Natural killer cell (primary cell): ENCODE measurements at regions not wholly inside any gene's neighbourhood (a gene's known extent, or its start where the extent isn't known, plus 50 kb on each side); places are given as distances from the start of the nearest gene placed in this dataset.

Experiments
- ATAC-seq, 3 donors: fragments of 150-1000 bp in 2 of 3; fragments of 200-7000 bp in 1 of 3; cut with Tn5 transposase; 1 replicate in 1 of 3; 2 replicates in 2 of 3; pipeline ENCODE4 v1.10.0; 2021; ENCODE audit warnings: mild to moderate bottlenecking in 2 of 3, moderate library complexity in 2 of 3
- DNase-seq, 2 donors: peaks; one replicate each; pipeline versions ENCODE4 v3.0.0 to v3.0.0-alpha.2; 2013 to 2021; ENCODE audit warnings: mixed read lengths in 1 of 2
- H3K27ac ChIP-seq: one replicate; pipeline ENCODE4 v1.5.1; 2013; ENCODE audit warnings: mild to moderate bottlenecking, low read length
- H3K27me3 ChIP-seq: one replicate; pipeline ENCODE4 v1.6.1; 2013; ENCODE audit warnings: low read length; ENCODE audit not compliant: control insufficient read depth, insufficient read depth
- H3K36me3 ChIP-seq: one replicate; pipeline ENCODE4 v1.6.1; 2013; ENCODE audit warnings: low read length; ENCODE audit not compliant: control insufficient read depth, insufficient read depth
- H3K4me1 ChIP-seq: one replicate; pipeline ENCODE4 v1.6.1; 2013; ENCODE audit warnings: low read length; ENCODE audit not compliant: control insufficient read depth, insufficient read depth
- H3K4me3 ChIP-seq: one replicate; pipeline ENCODE4 v1.5.1; 2013; ENCODE audit warnings: low read length
- H3K9me3 ChIP-seq: one replicate; pipeline ENCODE4 v1.6.1; 2013; ENCODE audit warnings: low read length; ENCODE audit not compliant: control insufficient read depth, insufficient read depth
- H3K27ac Mint-ChIP-seq, 2 donors: one replicate each; pipeline ENCODE4 v1.8.0; 2022; ENCODE audit warnings: mild to moderate bottlenecking in 2 of 2, mixed read lengths in 2 of 2, moderate library complexity in 1 of 2
- H3K27me3 Mint-ChIP-seq, 2 donors: one replicate each; pipeline ENCODE4 v1.8.0; 2022; ENCODE audit warnings: low read depth in 2 of 2, mixed read lengths in 2 of 2
- H3K36me3 Mint-ChIP-seq: one replicate; pipeline ENCODE4 v1.8.0; 2022; ENCODE audit warnings: mixed read lengths
- H3K4me1 Mint-ChIP-seq, 2 donors: one replicate each; pipeline ENCODE4 v1.8.0; 2022; ENCODE audit warnings: mixed read lengths in 2 of 2
- H3K4me3 Mint-ChIP-seq: one replicate; pipeline ENCODE4 v1.8.0; 2022; ENCODE audit warnings: mild to moderate bottlenecking, moderate library complexity, mixed read lengths
- H3K9me3 Mint-ChIP-seq, 2 donors: one replicate each; pipeline ENCODE4 v1.8.0; 2022; ENCODE audit warnings: mixed read lengths in 2 of 2
- WGBS: methylation state at CpG from one replicate; pipeline ENCODE4 v1.1.7; 2013; ENCODE audit warnings: missing lambda C conversion rate; ENCODE audit not compliant: insufficient coverage; 5-methylcytosine and 5-hydroxymethylcytosine counted together
- intact Hi-C: fragments of 100-400 bp; cut with micrococcal nuclease; formaldehyde crosslinking; loops from one replicate; pipeline ENCODE4 v1.14.2; 2022
- TF ChIP-seq, protein P1 (sequence below): fragments of 200-600 bp; IDR thresholded peaks from one replicate; pipeline ENCODE4 v1.8.0; 2022; ENCODE audit warnings: antibody characterized with exemption

DNA sequence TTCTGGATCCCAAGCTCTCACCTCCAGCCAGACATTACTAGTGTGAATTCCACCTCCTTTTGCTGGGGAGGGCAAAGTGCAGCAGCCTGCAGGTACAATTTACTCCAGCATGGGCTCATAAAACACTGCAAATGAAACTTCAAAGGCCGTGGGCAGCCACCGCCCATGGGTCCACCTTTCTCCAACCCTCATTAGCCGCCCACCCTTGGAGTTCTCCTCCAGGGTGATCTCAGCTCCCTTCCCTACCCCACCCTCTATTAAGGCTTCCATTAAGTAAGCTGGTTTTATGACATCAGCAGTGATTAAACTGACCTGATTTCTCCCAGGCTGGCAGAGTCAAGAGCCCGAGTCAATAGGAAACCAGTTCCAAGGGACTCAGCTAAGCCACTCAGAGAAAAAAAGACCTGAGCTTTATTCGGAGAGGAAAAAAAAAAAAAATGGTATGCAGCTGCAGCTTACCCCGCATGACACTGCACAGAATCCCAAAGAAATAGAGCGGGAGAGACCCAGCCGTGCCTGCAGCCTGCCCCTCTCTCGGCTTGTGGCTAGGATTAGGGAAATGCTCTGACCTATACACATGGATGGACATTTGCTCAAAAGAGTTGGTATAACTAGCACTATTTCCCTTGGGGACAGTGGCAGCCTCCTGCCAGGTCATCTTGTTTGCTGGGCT is 319.6 kb downstream of the PTTG2 start:
- H3K4me3 Mint-ChIP-seq: no peak overlapping the region
- H3K27me3 ChIP-seq: no peaks in the 10 kb centered on the region
- 94% methylated on average over 9 of the region's 9 CpGs for WGBS
- ATAC-seq (no peak), DNase-seq (no peak)
- H3K9me3 Mint-ChIP-seq: no peaks in the 10 kb centered on the region
- H3K36me3 Mint-ChIP-seq: no peaks in the 10 kb centered on the region
- no peak overlapping the region for H3K4me3 ChIP-seq
- TF ChIP-seq, protein P1, sequence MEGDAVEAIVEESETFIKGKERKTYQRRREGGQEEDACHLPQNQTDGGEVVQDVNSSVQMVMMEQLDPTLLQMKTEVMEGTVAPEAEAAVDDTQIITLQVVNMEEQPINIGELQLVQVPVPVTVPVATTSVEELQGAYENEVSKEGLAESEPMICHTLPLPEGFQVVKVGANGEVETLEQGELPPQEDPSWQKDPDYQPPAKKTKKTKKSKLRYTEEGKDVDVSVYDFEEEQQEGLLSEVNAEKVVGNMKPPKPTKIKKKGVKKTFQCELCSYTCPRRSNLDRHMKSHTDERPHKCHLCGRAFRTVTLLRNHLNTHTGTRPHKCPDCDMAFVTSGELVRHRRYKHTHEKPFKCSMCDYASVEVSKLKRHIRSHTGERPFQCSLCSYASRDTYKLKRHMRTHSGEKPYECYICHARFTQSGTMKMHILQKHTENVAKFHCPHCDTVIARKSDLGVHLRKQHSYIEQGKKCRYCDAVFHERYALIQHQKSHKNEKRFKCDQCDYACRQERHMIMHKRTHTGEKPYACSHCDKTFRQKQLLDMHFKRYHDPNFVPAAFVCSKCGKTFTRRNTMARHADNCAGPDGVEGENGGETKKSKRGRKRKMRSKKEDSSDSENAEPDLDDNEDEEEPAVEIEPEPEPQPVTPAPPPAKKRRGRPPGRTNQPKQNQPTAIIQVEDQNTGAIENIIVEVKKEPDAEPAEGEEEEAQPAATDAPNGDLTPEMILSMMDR: no peak
- no peaks in the 10 kb centered on the region for H3K4me1 Mint-ChIP-seq
- H3K27ac ChIP-seq: no peak overlapping the region
- no peaks in the 10 kb centered on the region for H3K36me3 ChIP-seq
- H3K27me3 Mint-ChIP-seq: peaks cover 0 to 3% of the 10 kb centered on the region in 2 donors
- no peak overlapping the region for H3K27ac Mint-ChIP-seq
- intact Hi-C loops: no loop called here
- no peaks in the 10 kb centered on the region for H3K9me3 ChIP-seq
- no peaks in the 10 kb centered on the region for H3K4me1 ChIP-seq

DNA sequence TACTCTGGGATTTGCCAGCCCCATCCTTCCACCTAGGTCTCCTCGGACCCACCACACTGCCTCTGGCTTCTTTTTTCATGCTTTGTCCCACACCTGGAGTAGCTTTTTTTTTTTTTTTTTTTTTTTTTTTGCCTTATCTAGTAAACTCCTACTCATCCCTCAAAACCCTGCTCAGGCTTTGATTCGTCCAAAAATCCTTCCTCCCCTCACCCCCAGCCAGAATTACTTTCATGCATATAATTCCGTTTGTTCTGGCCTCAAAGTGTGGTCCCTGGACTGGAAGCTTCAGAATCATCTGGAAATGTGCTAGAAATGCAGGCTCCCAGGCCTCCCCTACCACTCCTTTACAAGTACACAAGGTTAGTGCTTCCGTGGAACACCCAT is 320.1 kb downstream of the PTTG2 start:
- Mint-ChIP-seq H3K27me3 (peaks cover 0 to 3% of the 10 kb centered on the region in 2 donors), H3K4me1 (no peaks in the 10 kb centered on the region), H3K27ac (no peak overlapping the region), H3K4me3 (no peak overlapping the region), H3K36me3 (no peaks in the 10 kb centered on the region), H3K9me3 (no peaks in the 10 kb centered on the region)
- Histone ChIP-seq H3K27ac (no peak overlapping the region), H3K4me1 (no peaks in the 10 kb centered on the region), H3K4me3 (no peak overlapping the region), H3K9me3 (no peaks in the 10 kb centered on the region), H3K36me3 (no peaks in the 10 kb centered on the region), H3K27me3 (no peaks in the 10 kb centered on the region)
- intact Hi-C loops: no loop called here
- no peak for ATAC-seq
- no peak for DNase-seq
- 89% methylated on average over 4 of the region's 4 CpGs for WGBS
- TF ChIP-seq, protein P1: no peak

DNA sequence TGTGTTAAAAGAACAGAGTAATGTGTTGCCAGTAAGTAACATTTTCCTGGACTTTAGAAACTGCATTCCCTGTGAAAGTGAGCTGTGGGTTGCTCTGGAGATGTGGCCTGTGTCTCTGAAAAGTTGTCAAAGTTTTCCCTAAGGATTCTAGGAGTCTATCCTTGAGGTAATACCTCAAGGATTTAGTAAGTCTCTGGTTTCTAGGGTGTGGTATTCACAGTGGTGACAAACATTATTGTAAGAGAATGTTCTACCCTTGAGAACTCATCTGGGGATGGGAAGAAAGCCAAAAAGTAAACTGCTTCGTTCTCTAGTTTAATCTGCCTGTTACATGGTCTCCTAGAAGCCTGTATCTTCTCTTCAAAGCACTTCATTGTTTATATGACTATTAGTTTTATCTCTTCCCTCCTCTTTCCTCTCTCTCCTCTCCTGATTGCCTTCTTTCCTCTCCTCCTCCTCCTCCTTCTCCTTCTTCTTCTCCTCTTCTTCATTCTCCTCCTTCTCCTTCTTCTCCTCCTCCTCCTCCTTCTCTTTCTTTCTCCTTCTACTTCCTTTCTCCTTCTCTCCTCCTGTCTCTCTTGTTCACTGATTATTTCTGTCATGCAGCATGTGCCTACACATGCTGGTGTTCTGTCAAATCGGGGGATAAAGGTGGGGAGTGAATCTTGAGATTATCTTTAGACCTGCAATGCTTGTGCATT is 321.3 kb downstream of the PTTG2 start:
- no peak overlapping the region for H3K4me3 Mint-ChIP-seq
- no peaks in the 10 kb centered on the region for H3K36me3 ChIP-seq
- TF ChIP-seq, protein P1: no peak
- DNase-seq (no peak), ATAC-seq (no peak)
- intact Hi-C loops: no loop called here
- no peaks in the 10 kb centered on the region for H3K4me1 ChIP-seq
- H3K9me3 Mint-ChIP-seq: no peaks in the 10 kb centered on the region
- no peak overlapping the region for H3K27ac ChIP-seq
- H3K27ac Mint-ChIP-seq: no peak overlapping the region
- no peaks in the 10 kb centered on the region for H3K27me3 ChIP-seq
- H3K9me3 ChIP-seq: no peaks in the 10 kb centered on the region
- no peaks in the 10 kb centered on the region for H3K4me1 Mint-ChIP-seq
- H3K27me3 Mint-ChIP-seq: peaks cover 0 to 3% of the 10 kb centered on the region in 2 donors
- 65% methylated on average over 2 of the region's 2 CpGs for WGBS
- H3K36me3 Mint-ChIP-seq: no peaks in the 10 kb centered on the region
- no peak overlapping the region for H3K4me3 ChIP-seq
